KMS-11 (cell line): ENCODE measurements at regions not wholly inside any gene's neighbourhood (a gene's known extent, or its start where the extent isn't known, plus 50 kb on each side); places are given as distances from the start of the nearest gene placed in this dataset.
"Not testable (repeated sequence)": the region's sequence is repeated elsewhere in the genome, so short reads cannot be mapped to it uniquely, and the experiment has no call there.

ENCODE experiments used
- H2AFZ ChIP-seq: fragments of 200-600 bp; sonication (generic); 2 replicates; pipeline ENCODE4 v1.6.1; 2016; ENCODE audit warnings: antibody characterized with exemption, mixed run types, low read depth
- H3K27ac ChIP-seq: fragments of 200-600 bp; sonication (generic); 2 replicates; pipeline ENCODE4 v1.6.1; 2016; ENCODE audit warnings: mild to moderate bottlenecking, mixed run types
- H3K27me3 ChIP-seq: fragments of 200-600 bp; sonication (generic); 2 replicates; pipeline ENCODE4 v1.6.1; 2017; ENCODE audit warnings: mild to moderate bottlenecking, low read depth, mixed run types, moderate library complexity; ENCODE audit not compliant: insufficient read depth
- H3K36me3 ChIP-seq: fragments of 200-600 bp; sonication (generic); 2 replicates; pipeline ENCODE4 v1.6.1; 2017; ENCODE audit warnings: mild to moderate bottlenecking, mixed run types; ENCODE audit not compliant: insufficient read depth
- H3K4me1 ChIP-seq: fragments of 200-600 bp; sonication (generic); 2 replicates; pipeline ENCODE4 v1.6.1; 2016; ENCODE audit warnings: mild to moderate bottlenecking, low read depth, mixed run types; ENCODE audit not compliant: poor library complexity, severe bottlenecking
- H3K4me2 ChIP-seq: fragments of 200-600 bp; sonication (generic); 2 replicates; pipeline ENCODE4 v1.7.0; 2016; ENCODE audit warnings: mild to moderate bottlenecking, mixed run types
- H3K4me3 ChIP-seq: fragments of 200-600 bp; sonication (generic); IDR thresholded peaks from 2 replicates; pipeline ENCODE4 v1.6.1; 2017; ENCODE audit warnings: low read depth, low read length, mixed read lengths; ENCODE audit not compliant: insufficient read depth
- H3K79me2 ChIP-seq: fragments of 200-600 bp; sonication (generic); 2 replicates; pipeline ENCODE4 v1.6.1; 2016; ENCODE audit warnings: low read depth, mixed run types; ENCODE audit not compliant: insufficient read depth
- H3K9ac ChIP-seq: fragments of 200-600 bp; sonication (generic); 2 replicates; pipeline ENCODE4 v1.6.1; 2016; ENCODE audit warnings: mild to moderate bottlenecking, mixed run types
- H4K20me1 ChIP-seq: fragments of 200-600 bp; sonication (generic); 2 replicates; pipeline ENCODE4 v1.6.1; 2016; ENCODE audit warnings: mild to moderate bottlenecking, mixed run types; ENCODE audit not compliant: insufficient read depth
- TF ChIP-seq, protein P1 (sequence below): fragments of 200-600 bp; sonication (generic); conservative IDR thresholded peaks from 2 replicates; pipeline ENCODE4 v1.6.1; 2017; ENCODE audit warnings: low read depth, mild to moderate bottlenecking, antibody characterized with exemption, low read length, moderate library complexity, mixed read lengths

DNA sequence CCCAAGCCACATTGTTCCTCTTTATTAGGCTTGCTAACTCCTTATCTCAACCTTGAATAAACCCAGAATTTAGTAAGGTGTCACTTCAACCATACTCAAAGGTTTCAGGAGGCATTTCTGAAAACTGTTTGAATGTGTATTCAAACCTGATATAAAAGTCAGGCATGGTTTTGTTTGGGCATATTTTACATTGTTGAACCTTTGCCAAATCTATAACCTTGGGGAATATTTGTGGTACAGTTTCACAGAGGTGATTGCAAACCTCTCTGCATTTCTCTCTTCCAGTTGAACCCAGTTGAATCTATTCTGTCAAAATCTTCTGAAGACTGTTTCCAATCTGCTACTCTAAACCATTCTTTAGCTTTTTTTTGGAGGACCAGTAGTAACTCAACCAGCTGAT is 409.0 kb downstream of the TECRL start:
- Histone ChIP-seq H3K27ac (peak overlapping the region; percentile 97), H3K9ac (peak overlapping the region; percentile 5; the same call in 1 of the 2 replicates), H2AFZ (peak overlapping the region; percentile 83), H4K20me1 (no peaks in the 10 kb centered on the region), H3K4me3 (peak overlapping the region; percentile 17), H3K4me2 (peak overlapping the region; percentile 98), H3K4me1 (peaks cover 47% of the 10 kb centered on the region), H3K79me2 (no peaks in the 10 kb centered on the region), H3K27me3 (no peaks in the 10 kb centered on the region), H3K36me3 (no peaks in the 10 kb centered on the region)
- TF ChIP-seq, protein P1, sequence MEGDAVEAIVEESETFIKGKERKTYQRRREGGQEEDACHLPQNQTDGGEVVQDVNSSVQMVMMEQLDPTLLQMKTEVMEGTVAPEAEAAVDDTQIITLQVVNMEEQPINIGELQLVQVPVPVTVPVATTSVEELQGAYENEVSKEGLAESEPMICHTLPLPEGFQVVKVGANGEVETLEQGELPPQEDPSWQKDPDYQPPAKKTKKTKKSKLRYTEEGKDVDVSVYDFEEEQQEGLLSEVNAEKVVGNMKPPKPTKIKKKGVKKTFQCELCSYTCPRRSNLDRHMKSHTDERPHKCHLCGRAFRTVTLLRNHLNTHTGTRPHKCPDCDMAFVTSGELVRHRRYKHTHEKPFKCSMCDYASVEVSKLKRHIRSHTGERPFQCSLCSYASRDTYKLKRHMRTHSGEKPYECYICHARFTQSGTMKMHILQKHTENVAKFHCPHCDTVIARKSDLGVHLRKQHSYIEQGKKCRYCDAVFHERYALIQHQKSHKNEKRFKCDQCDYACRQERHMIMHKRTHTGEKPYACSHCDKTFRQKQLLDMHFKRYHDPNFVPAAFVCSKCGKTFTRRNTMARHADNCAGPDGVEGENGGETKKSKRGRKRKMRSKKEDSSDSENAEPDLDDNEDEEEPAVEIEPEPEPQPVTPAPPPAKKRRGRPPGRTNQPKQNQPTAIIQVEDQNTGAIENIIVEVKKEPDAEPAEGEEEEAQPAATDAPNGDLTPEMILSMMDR, result no peak

GRCh38 chr4:63986253-63986652 is 423.0 kb downstream of the TECRL start:
- Histone ChIP-seq H3K4me3 (no peak overlapping the region), H3K9ac (no peak overlapping the region), H3K4me2 (no peak overlapping the region), H2AFZ (no peak overlapping the region), H3K4me1 (peaks cover 8% of the 10 kb centered on the region), H3K27me3 (no peaks in the 10 kb centered on the region), H3K79me2 (no peaks in the 10 kb centered on the region), H3K27ac (no peak overlapping the region), H4K20me1 (no peaks in the 10 kb centered on the region; the same call in 1 of the 2 replicates), H3K36me3 (no peaks in the 10 kb centered on the region)
- TF ChIP-seq, protein P1, result no peak

DNA sequence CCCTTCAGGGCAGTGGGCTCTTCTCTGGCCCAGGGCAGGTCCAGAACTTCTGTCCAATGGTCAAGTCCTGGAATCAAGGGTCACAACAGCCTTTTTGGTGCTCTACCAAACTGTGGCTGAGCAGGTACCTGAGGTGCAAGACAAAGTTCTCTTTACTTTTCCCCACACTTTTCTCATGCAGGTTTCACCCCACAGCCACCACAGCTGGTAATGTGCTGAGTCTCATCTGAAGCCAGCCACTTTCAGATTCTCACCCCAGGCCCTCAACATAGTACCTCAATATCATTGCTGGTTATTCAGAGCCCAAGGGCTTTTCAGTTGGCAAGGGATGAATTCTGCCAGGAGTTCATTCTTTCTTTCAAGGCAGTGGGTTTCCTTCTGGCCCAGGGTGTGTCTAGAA is 426.0 kb downstream of the TECRL start:
- Histone ChIP-seq H2AFZ (no peak overlapping the region), H4K20me1 (no peaks in the 10 kb centered on the region), H3K4me3 (no peak overlapping the region), H3K36me3 (no peaks in the 10 kb centered on the region), H3K9ac (no peak overlapping the region), H3K27me3 (no peaks in the 10 kb centered on the region), H3K4me2 (no peak overlapping the region), H3K79me2 (no peaks in the 10 kb centered on the region), H3K27ac (no peak overlapping the region), H3K4me1 (peaks cover 8% of the 10 kb centered on the region)
- TF ChIP-seq, protein P1, result no peak

- Histone ChIP-seq H4K20me1 (no peaks in the 10 kb centered on the region), H3K27ac (no peak overlapping the region), H3K36me3 (no peaks in the 10 kb centered on the region), H3K27me3 (no peaks in the 10 kb centered on the region), H3K4me2 (no peak overlapping the region), H2AFZ (no peak overlapping the region), H3K4me3 (no peak overlapping the region), H3K79me2 (no peaks in the 10 kb centered on the region), H3K9ac (no peak overlapping the region), H3K4me1 (no peaks in the 10 kb centered on the region)
- TF ChIP-seq, protein P1, result no peak
Measured at GRCh38 chr4:63965875-63966274, 443.4 kb downstream of the TECRL start.

DNA sequence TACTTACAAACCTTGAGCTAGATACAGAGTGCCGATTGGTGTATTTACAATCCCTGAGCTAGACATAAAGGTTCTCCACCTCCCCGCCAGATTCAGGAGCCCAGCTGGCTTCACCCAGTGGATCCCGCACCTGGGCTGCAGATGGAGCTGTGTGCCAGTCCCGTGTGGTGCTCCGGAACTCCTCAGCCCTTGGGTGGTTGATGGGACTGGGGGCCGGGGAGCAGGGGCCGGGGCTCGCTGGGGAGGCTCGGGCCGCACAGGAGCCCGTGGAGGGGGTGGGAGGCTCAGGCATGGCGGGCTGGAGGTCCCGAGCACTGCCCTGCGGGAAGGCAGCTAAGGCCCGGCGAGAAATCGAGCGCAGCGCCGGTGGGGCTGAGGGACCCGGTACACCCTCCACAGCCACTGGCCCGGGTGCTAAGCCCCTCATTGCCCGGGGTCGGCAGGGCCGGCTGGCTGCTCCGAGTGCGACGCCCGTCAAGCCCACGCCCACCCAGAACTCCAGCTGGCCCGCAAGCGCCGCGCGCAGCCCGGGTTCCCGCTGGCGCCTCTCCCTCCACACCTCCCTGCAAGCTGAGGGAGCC is 466.5 kb downstream of the TECRL start:
- not testable (repeated sequence) for H3K36me3 ChIP-seq, H3K79me2 ChIP-seq, H3K9ac ChIP-seq, H3K4me1 ChIP-seq, H3K4me2 ChIP-seq, H3K4me3 ChIP-seq, H4K20me1 ChIP-seq, H2AFZ ChIP-seq, H3K27me3 ChIP-seq, H3K27ac ChIP-seq
